Peyer's patch (tissue), 4 donors: ENCODE measurements at regions not wholly inside any gene's neighbourhood (a gene's known extent, or its start where the extent isn't known, plus 50 kb on each side); places are given as distances from the start of the nearest gene placed in this dataset.

ENCODE experiments used
- POLR2A ChIP-seq, 2 donors: fragments of 450-650 bp; IDR thresholded peaks; one replicate each; pipeline ENCODE4 v1.5.1; 2017; ENCODE audit warnings: antibody characterized with exemption in 2 of 2, mild to moderate bottlenecking in 2 of 2, moderate library complexity in 2 of 2
- TF ChIP-seq, protein P1 (sequence below), 6 experiments: fragments of 450-650 bp in 4 of 6; fragments of 200-600 bp in 2 of 6; sonication (generic) in 1 of 6; IDR thresholded peaks; one replicate each; pipeline ENCODE4 v1.5.1; 2017 to 2019; ENCODE audit warnings: antibody characterized with exemption in 6 of 6, mild to moderate bottlenecking in 3 of 6, moderate library complexity in 1 of 6

- TF ChIP-seq, protein P1, sequence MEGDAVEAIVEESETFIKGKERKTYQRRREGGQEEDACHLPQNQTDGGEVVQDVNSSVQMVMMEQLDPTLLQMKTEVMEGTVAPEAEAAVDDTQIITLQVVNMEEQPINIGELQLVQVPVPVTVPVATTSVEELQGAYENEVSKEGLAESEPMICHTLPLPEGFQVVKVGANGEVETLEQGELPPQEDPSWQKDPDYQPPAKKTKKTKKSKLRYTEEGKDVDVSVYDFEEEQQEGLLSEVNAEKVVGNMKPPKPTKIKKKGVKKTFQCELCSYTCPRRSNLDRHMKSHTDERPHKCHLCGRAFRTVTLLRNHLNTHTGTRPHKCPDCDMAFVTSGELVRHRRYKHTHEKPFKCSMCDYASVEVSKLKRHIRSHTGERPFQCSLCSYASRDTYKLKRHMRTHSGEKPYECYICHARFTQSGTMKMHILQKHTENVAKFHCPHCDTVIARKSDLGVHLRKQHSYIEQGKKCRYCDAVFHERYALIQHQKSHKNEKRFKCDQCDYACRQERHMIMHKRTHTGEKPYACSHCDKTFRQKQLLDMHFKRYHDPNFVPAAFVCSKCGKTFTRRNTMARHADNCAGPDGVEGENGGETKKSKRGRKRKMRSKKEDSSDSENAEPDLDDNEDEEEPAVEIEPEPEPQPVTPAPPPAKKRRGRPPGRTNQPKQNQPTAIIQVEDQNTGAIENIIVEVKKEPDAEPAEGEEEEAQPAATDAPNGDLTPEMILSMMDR (IDR thresholded peaks at IDR 0.05) = no peak
- TF ChIP-seq POLR2A (IDR thresholded peaks at IDR 0.05) = no peak
Measured at GRCh38 chr2:226086190-226086589, 686.7 kb downstream of the NYAP2 start.
